SU-DHL-6 (cell line): ENCODE measurements at regions not wholly inside any gene's neighbourhood (a gene's known extent, or its start where the extent isn't known, plus 50 kb on each side); places are given as distances from the start of the nearest gene placed in this dataset.

ENCODE experiments used
- H2AFZ ChIP-seq: fragments of 200-600 bp; sonication (generic); 2 replicates; pipeline ENCODE4 v1.6.1; 2014; ENCODE audit warnings: low read depth, mild to moderate bottlenecking, moderate library complexity, mixed read lengths, antibody characterized with exemption, low read length; ENCODE audit not compliant: severe bottlenecking
- H3F3A ChIP-seq: fragments of 200-600 bp; shearing (Covaris generic); 2 replicates; pipeline ENCODE4 v1.6.0; 2016; ENCODE audit warnings: antibody characterized with exemption, mild to moderate bottlenecking; ENCODE audit not compliant: insufficient read depth
- H3K27ac ChIP-seq: fragments of 200-600 bp; sonication (generic); 2 replicates; pipeline ENCODE4 v1.5.1; 2016; ENCODE audit warnings: low read depth, mild to moderate bottlenecking, low read length, moderate library complexity, mixed read lengths
- H3K27me3 ChIP-seq: fragments of 200-600 bp; sonication (generic), shearing (Covaris generic); 2 replicates; pipeline ENCODE4 v1.6.0; 2014; ENCODE audit warnings: mild to moderate bottlenecking, low read length
- H3K36me3 ChIP-seq: fragments of 200-600 bp; sonication (generic); 2 replicates; pipeline ENCODE4 v1.6.1; 2014; ENCODE audit warnings: mild to moderate bottlenecking, low read length, mixed read lengths
- H3K4me2 ChIP-seq: fragments of 300-600, 200-600 bp; shearing (Covaris generic), sonication (generic); 2 replicates; pipeline ENCODE4 v1.6.0; 2014; ENCODE audit warnings: low read length, low read depth, mild to moderate bottlenecking; ENCODE audit not compliant: poor library complexity, severe bottlenecking
- H3K4me3 ChIP-seq: fragments of 200-600 bp; sonication (generic); 2 replicates; pipeline ENCODE4 v1.5.1; 2014; ENCODE audit warnings: antibody characterized with exemption, low read length, mild to moderate bottlenecking, mixed read lengths; ENCODE audit not compliant: insufficient read depth, poor library complexity, severe bottlenecking
- H3K79me2 ChIP-seq: fragments of 200-600 bp; sonication (generic); 2 replicates; pipeline ENCODE4 v1.6.1; 2014; ENCODE audit warnings: mild to moderate bottlenecking, low read length, moderate library complexity; ENCODE audit not compliant: insufficient read depth
- H3K9ac ChIP-seq: fragments of 200-600 bp; sonication (generic); 2 replicates; pipeline ENCODE4 v1.7.0; 2014; ENCODE audit warnings: mild to moderate bottlenecking, low read length
- H3K9me2 ChIP-seq: fragments of 200-600 bp; sonication (generic); replicated peaks from 2 replicates; pipeline ENCODE4 v1.6.1; 2014; ENCODE audit warnings: low read length; ENCODE audit not compliant: insufficient read depth
- H3K9me3 ChIP-seq: fragments of 200-600 bp; sonication (generic); 2 replicates; pipeline ENCODE4 v1.6.1; 2014; ENCODE audit warnings: low read length, mixed read lengths; ENCODE audit not compliant: insufficient read depth
- H4K20me1 ChIP-seq: fragments of 200-600 bp; sonication (generic); 2 replicates; pipeline ENCODE4 v1.6.1; 2014; ENCODE audit warnings: low read depth, mild to moderate bottlenecking, antibody characterized with exemption, low read length, moderate library complexity, mixed read lengths
- EZH2phosphoT487 ChIP-seq: fragments of 200-600 bp; sonication (generic), shearing (Covaris generic); conservative IDR thresholded peaks from 2 replicates; pipeline ENCODE4 v1.6.1; 2018; ENCODE audit warnings: mild to moderate bottlenecking, antibody characterized with exemption, low read length, moderate library complexity, mixed read lengths
- TF ChIP-seq, protein P1 (sequence below): fragments of 200-600 bp; sonication (generic); IDR thresholded peaks from one replicate; pipeline ENCODE4 v1.5.1; 2017; ENCODE audit warnings: antibody characterized with exemption, mild to moderate bottlenecking, low read length, moderate library complexity; ENCODE audit not compliant: insufficient read depth, poor library complexity, severe bottlenecking

- Histone ChIP-seq H3K36me3 (no peaks in the 10 kb centered on the region), H3K9me3 (no peaks in the 10 kb centered on the region), H3K9ac (no peak overlapping the region), H3F3A (no peaks in the 10 kb centered on the region), H3K4me3 (no peak overlapping the region), H3K9me2 (no peaks in the 10 kb centered on the region), H2AFZ (no peak overlapping the region), H3K27ac (no peak overlapping the region), H3K27me3 (no peaks in the 10 kb centered on the region), H4K20me1 (no peaks in the 10 kb centered on the region), H3K4me2 (no peak overlapping the region), H3K79me2 (no peaks in the 10 kb centered on the region)
- TF ChIP-seq EZH2phosphoT487, result no peak
- TF ChIP-seq, protein P1, sequence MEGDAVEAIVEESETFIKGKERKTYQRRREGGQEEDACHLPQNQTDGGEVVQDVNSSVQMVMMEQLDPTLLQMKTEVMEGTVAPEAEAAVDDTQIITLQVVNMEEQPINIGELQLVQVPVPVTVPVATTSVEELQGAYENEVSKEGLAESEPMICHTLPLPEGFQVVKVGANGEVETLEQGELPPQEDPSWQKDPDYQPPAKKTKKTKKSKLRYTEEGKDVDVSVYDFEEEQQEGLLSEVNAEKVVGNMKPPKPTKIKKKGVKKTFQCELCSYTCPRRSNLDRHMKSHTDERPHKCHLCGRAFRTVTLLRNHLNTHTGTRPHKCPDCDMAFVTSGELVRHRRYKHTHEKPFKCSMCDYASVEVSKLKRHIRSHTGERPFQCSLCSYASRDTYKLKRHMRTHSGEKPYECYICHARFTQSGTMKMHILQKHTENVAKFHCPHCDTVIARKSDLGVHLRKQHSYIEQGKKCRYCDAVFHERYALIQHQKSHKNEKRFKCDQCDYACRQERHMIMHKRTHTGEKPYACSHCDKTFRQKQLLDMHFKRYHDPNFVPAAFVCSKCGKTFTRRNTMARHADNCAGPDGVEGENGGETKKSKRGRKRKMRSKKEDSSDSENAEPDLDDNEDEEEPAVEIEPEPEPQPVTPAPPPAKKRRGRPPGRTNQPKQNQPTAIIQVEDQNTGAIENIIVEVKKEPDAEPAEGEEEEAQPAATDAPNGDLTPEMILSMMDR, result no peak
These were observed 347.0 kb downstream of the GPAM start for GRCh38 chr10:111836571-111836970.

- H3K79me2 ChIP-seq, result no peaks in the 10 kb centered on the region
- no peak overlapping the region for H3K4me2 ChIP-seq
- no peaks in the 10 kb centered on the region for H3K9me3 ChIP-seq
- no peak overlapping the region for H3K4me3 ChIP-seq
- H3K27ac ChIP-seq, result no peak overlapping the region
- H3K27me3 ChIP-seq, result no peaks in the 10 kb centered on the region
- no peaks in the 10 kb centered on the region for H4K20me1 ChIP-seq
- H3K9me2 ChIP-seq, result no peaks in the 10 kb centered on the region
- no peaks in the 10 kb centered on the region for H3F3A ChIP-seq
- H3K9ac ChIP-seq, result no peak overlapping the region
- no peak overlapping the region for H2AFZ ChIP-seq
- H3K36me3 ChIP-seq, result no peaks in the 10 kb centered on the region
- no peak for TF ChIP-seq EZH2phosphoT487
- TF ChIP-seq, protein P1, result no peak
These were observed 346.5 kb downstream of the GPAM start for GRCh38 chr10:111837086-111837485.

DNA sequence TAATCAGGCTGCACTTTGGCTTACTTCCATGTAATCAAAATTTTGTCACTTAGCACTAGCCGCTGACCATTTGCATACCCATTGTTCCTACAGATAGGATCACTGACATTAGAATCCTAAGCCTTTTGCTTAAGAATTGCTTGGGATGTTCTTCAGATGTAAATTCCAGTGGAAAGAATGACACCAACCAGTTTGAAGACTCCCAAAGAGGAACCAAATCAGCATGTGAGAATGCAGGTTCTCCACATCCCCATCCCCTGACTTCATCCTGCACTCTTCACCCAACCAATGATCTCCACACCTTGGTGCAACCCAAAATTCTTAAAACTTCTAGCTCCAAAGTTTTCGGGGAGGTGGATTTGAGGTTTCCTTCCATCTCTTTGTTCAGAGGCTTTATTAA is 345.6 kb downstream of the GPAM start:
- H3K4me2 ChIP-seq, result no peak overlapping the region
- TF ChIP-seq EZH2phosphoT487, result no peak
- TF ChIP-seq, protein P1, result no peak
- no peak overlapping the region for H3K9ac ChIP-seq
- H3K9me3 ChIP-seq, result no peaks in the 10 kb centered on the region
- H3K9me2 ChIP-seq, result no peaks in the 10 kb centered on the region
- no peak overlapping the region for H2AFZ ChIP-seq
- H4K20me1 ChIP-seq, result no peaks in the 10 kb centered on the region
- no peaks in the 10 kb centered on the region for H3K27me3 ChIP-seq
- H3K79me2 ChIP-seq, result no peaks in the 10 kb centered on the region
- H3F3A ChIP-seq, result no peaks in the 10 kb centered on the region
- no peak overlapping the region for H3K4me3 ChIP-seq
- no peak overlapping the region for H3K27ac ChIP-seq
- H3K36me3 ChIP-seq, result no peaks in the 10 kb centered on the region

GRCh38 chr10:111840546-111840945 is 343.0 kb downstream of the GPAM start:
- Histone ChIP-seq H3K36me3 (no peaks in the 10 kb centered on the region), H2AFZ (no peak overlapping the region), H3K9me2 (no peaks in the 10 kb centered on the region), H3K27me3 (no peaks in the 10 kb centered on the region), H3K9ac (no peak overlapping the region), H3K4me2 (no peak overlapping the region), H3K79me2 (no peaks in the 10 kb centered on the region), H3K4me3 (no peak overlapping the region), H3K27ac (no peak overlapping the region), H3F3A (no peaks in the 10 kb centered on the region), H4K20me1 (no peaks in the 10 kb centered on the region), H3K9me3 (no peaks in the 10 kb centered on the region)
- TF ChIP-seq EZH2phosphoT487, result no peak
- TF ChIP-seq, protein P1, result no peak
